ENCODE measurements at regions not wholly inside any gene's neighbourhood (a gene's known extent, or its start where the extent isn't known, plus 50 kb on each side); places are given as distances from the start of the nearest gene placed in this dataset.
"Not testable (repeated sequence)": the region's sequence is repeated elsewhere in the genome, so short reads cannot be mapped to it uniquely, and the experiment has no call there.

DNA sequence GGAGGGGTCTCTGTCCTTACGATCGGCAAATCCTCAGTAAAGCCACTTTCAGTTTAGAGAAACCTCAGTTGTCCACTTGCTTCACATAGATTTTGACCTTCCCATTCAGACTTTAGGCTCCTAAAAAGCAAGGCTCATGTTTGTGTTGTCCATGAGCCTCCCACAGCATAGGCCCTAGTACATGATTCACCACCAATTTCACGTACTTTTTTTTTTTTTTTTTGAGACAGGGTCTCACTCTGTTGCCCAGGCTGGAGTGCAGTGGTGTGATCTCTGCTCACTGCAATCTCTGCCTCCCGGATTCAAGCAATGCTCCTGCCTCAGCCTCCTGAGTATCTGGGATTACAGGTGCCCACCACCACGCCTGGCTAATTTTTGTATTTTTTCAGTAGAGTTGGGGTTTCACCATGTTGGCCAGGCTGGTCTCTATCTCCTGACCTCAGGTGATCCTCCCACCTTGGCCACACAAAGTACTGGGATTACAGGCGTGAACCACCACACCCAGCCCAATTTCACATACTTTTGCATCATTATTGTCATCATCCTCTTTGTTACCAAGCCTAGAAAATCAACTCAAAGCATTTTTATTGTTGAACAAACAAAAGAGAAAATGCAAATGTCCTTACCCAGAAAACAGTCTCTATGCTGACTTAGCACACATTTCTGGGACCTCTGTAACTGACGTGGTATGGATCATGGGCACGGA lies 83.8 kb downstream of the VCPKMT start:
- H3K9me3 ChIP-seq (ENCODE audit: insufficient read depth in 2 of 2, low read depth in 1 of 2, low read length in 1 of 2); H3K4me1 ChIP-seq (replicated peaks in 1 of 4; ENCODE audit: control insufficient read depth in 3 of 4, insufficient read depth in 4 of 4, low read length in 3 of 4); H2BK5ac ChIP-seq (ENCODE audit: low read depth, low read length); H3K27ac ChIP-seq (ENCODE audit: low read depth, low read length); H3K79me2 ChIP-seq (ENCODE audit: control insufficient read depth in 1 of 2, insufficient read depth in 2 of 2, low read length in 2 of 2); H3K36me3 ChIP-seq (ENCODE audit: control insufficient read depth in 2 of 4, insufficient read depth in 4 of 4, low read length in 3 of 4); H3K9ac ChIP-seq (replicated peaks in 1 of 4; ENCODE audit: extremely low read depth in 1 of 4, low read depth in 3 of 4, low read length in 3 of 4); FAIRE-seq; DNase-seq (ENCODE audit: low read depth in 1 of 2, low spot score in 2 of 2); H3K79me1 ChIP-seq (ENCODE audit: low read depth, low read length); H4K20me1 ChIP-seq (replicated peaks in 1 of 2; ENCODE audit: control insufficient read depth in 1 of 2, insufficient read depth in 2 of 2, low read length in 2 of 2); H2AK5ac ChIP-seq (ENCODE audit: low read depth, low read length); H3K56ac ChIP-seq (replicated peaks; ENCODE audit: insufficient read length, low read depth, low read length); H3K18ac ChIP-seq (ENCODE audit: extremely low read depth, low read length); H3K14ac ChIP-seq (ENCODE audit: insufficient read length); H2AFZ ChIP-seq (ENCODE audit: low read length); H3K27me3 ChIP-seq (replicated peaks in 1 of 4; ENCODE audit: control insufficient read depth in 3 of 4, extremely low read depth in 1 of 4, insufficient read depth in 3 of 4, low read length in 3 of 4); H3K4ac ChIP-seq (replicated peaks; ENCODE audit: insufficient read length, low read depth, low read length); H2BK120ac ChIP-seq (replicated peaks; ENCODE audit: low read depth, low read length); H4K91ac ChIP-seq (replicated peaks; ENCODE audit: insufficient read length, low read length); H2BK15ac ChIP-seq (ENCODE audit: low read length); H4K5ac ChIP-seq (ENCODE audit: insufficient read length, low read depth, low read length); H3K4me3 ChIP-seq (ENCODE audit: extremely low read depth in 1 of 4, insufficient read depth in 2 of 4, low read depth in 3 of 4, low read length in 4 of 4); H3K23ac ChIP-seq (ENCODE audit: insufficient read length); H3K23me2 ChIP-seq (ENCODE audit: low read depth, low read length); H2BK12ac ChIP-seq (ENCODE audit: low read depth, low read length); H2BK20ac ChIP-seq (ENCODE audit: low read length); H3K4me2 ChIP-seq (ENCODE audit: insufficient read depth in 1 of 2, low read depth in 2 of 2, low read length in 2 of 2); H4K8ac ChIP-seq (ENCODE audit: extremely low read depth, insufficient read depth, low read length): not testable (repeated sequence)
- ChIA-PET POLR2A (ENCODE audit: partially characterized antibody) (interaction anchor here (0.7 kb wide), 1 partner anchor 71 kb away, joined by 3 read pairs; no protein-coding TSS in a partner anchor), CTCF (ENCODE audit: partially characterized antibody) (interaction anchor here (0.7 kb wide), 1 partner anchor 742 kb away, joined by 4 read pairs; no protein-coding TSS in a partner anchor)
- WGBS, 2 experiments (ENCODE audit: extremely low coverage in 1 of 2, insufficient coverage in 1 of 2, insufficient read length in 1 of 2, insufficient replicate concordance in 2 of 2, low coverage in 1 of 2, low lambda C conversion rate in 2 of 2, missing lambda C conversion rate in 1 of 2) = 85% methylated on average over 7 of the region's 8 CpGs; no CpG with 5 or more reads in 1 of the 2 experiments

Data from H1 (cell line).